ENCODE measurements at regions not wholly inside any gene's neighbourhood (a gene's known extent, or its start where the extent isn't known, plus 50 kb on each side); places are given as distances from the start of the nearest gene placed in this dataset.

- in situ Hi-C loops (cut with HindIII; ENCODE audit: low sequenced_read_pairs) = no loop called here
- TF ChIP-seq CTCF (IDR thresholded peaks at IDR 0.05; ENCODE audit: low read depth, low read length, missing control alignments) = no peak
- no peak overlapping the region for H3K4me3 ChIP-seq (ENCODE audit: low read depth, low read length)
- no peak for DNase-seq (ENCODE audit: low read depth)
Measured at GRCh38 chr5:110219769-110220168, 506.7 kb downstream of the TMEM232 start.

- no peak overlapping the region for H3K4me3 ChIP-seq (ENCODE audit: low read depth, low read length)
- DNase-seq (ENCODE audit: low read depth) = no peak
- in situ Hi-C loops (cut with HindIII; ENCODE audit: low sequenced_read_pairs) = no loop called here
- no peak for TF ChIP-seq CTCF (IDR thresholded peaks at IDR 0.05; ENCODE audit: low read depth, low read length, missing control alignments)
Measured at GRCh38 chr5:110221036-110221435, 505.4 kb downstream of the TMEM232 start.

GRCh38 chr5:110224050-110224449 lies 502.4 kb downstream of the TMEM232 start:
- TF ChIP-seq CTCF (IDR thresholded peaks at IDR 0.05; ENCODE audit: low read depth, low read length, missing control alignments) = no peak
- no peak overlapping the region for H3K4me3 ChIP-seq (ENCODE audit: low read depth, low read length)
- in situ Hi-C loops (cut with HindIII; ENCODE audit: low sequenced_read_pairs) = no loop called here
- DNase-seq (ENCODE audit: low read depth) = no peak

- in situ Hi-C loops (cut with HindIII; ENCODE audit: low sequenced_read_pairs) = no loop called here
- H3K4me3 ChIP-seq (ENCODE audit: low read depth, low read length) = no peak overlapping the region
- no peak for DNase-seq (ENCODE audit: low read depth)
- TF ChIP-seq CTCF (IDR thresholded peaks at IDR 0.05; ENCODE audit: low read depth, low read length, missing control alignments) = no peak
Measured at GRCh38 chr5:110225949-110226348, 500.5 kb downstream of the TMEM232 start.

GRCh38 chr5:110239786-110240185 lies 486.7 kb downstream of the TMEM232 start:
- no peak for DNase-seq (ENCODE audit: low read depth)
- H3K4me3 ChIP-seq (ENCODE audit: low read depth, low read length) = no peak overlapping the region
- in situ Hi-C loops (cut with HindIII; ENCODE audit: low sequenced_read_pairs) = no loop called here
- TF ChIP-seq CTCF (IDR thresholded peaks at IDR 0.05; ENCODE audit: low read depth, low read length, missing control alignments) = no peak

- in situ Hi-C loops (cut with HindIII; ENCODE audit: low sequenced_read_pairs) = no loop called here
- DNase-seq (ENCODE audit: low read depth) = no peak
- no peak for TF ChIP-seq CTCF (IDR thresholded peaks at IDR 0.05; ENCODE audit: low read depth, low read length, missing control alignments)
- H3K4me3 ChIP-seq (ENCODE audit: low read depth, low read length) = no peak overlapping the region
Measured at GRCh38 chr5:110242950-110243349, 483.5 kb downstream of the TMEM232 start.

- H3K4me3 ChIP-seq (ENCODE audit: low read depth, low read length) = no peak overlapping the region
- no peak for DNase-seq (ENCODE audit: low read depth)
- in situ Hi-C loops (cut with HindIII; ENCODE audit: low sequenced_read_pairs) = no loop called here
- no peak for TF ChIP-seq CTCF (IDR thresholded peaks at IDR 0.05; ENCODE audit: low read depth, low read length, missing control alignments)
Measured at GRCh38 chr5:110248921-110249320, 477.6 kb downstream of the TMEM232 start.

All from astrocyte of the cerebellum (primary cell).